Inferior parietal cortex (tissue), 1 donor: ENCODE measurements at regions not wholly inside any gene's neighbourhood (a gene's known extent, or its start where the extent isn't known, plus 50 kb on each side); places are given as distances from the start of the nearest gene placed in this dataset.
"Not testable (repeated sequence)": the region's sequence is repeated elsewhere in the genome, so short reads cannot be mapped to it uniquely, and the experiment has no call there.

Experiments used
- DNase-seq: peaks from one replicate; pipeline ENCODE4 v3.0.0-alpha.2; 2016; ENCODE audit errors: extremely low spot score

- no peak for DNase-seq
These were observed 215.9 kb downstream of the RNF152 start for GRCh38 chr18:61676773-61677434.

GRCh38 chr18:61669320-61669719, 223.5 kb downstream of the RNF152 start:
- no peak for DNase-seq

GRCh38 chr18:61666876-61667590, 225.8 kb downstream of the RNF152 start:
- no peak for DNase-seq

GRCh38 chr18:61664419-61665084, 228.3 kb downstream of the RNF152 start:
- DNase-seq = no peak

- no peak for DNase-seq
These were observed 230.1 kb downstream of the RNF152 start for GRCh38 chr18:61662726-61663125.

GRCh38 chr18:61658431-61658830, 234.4 kb downstream of the RNF152 start:
- no peak for DNase-seq

GRCh38 chr18:61657066-61657732, 235.6 kb downstream of the RNF152 start:
- DNase-seq = no peak

- no peak for DNase-seq
These were observed 237.2 kb downstream of the RNF152 start for GRCh38 chr18:61655630-61656029.

GRCh38 chr18:61653823-61654551, 238.8 kb downstream of the RNF152 start:
- DNase-seq = no peak

GRCh38 chr18:61651880-61652268, 240.9 kb downstream of the RNF152 start:
- no peak for DNase-seq

GRCh38 chr18:61651145-61651879, 241.5 kb downstream of the RNF152 start:
- DNase-seq = no peak

- no peak for DNase-seq
These were observed 248.7 kb downstream of the RNF152 start for GRCh38 chr18:61643884-61644647.

- no peak for DNase-seq
These were observed 252.9 kb downstream of the RNF152 start for GRCh38 chr18:61639886-61640285.

GRCh38 chr18:61637905-61638595, 254.8 kb downstream of the RNF152 start:
- no peak for DNase-seq

- no peak for DNase-seq
These were observed 255.5 kb downstream of the RNF152 start for GRCh38 chr18:61637319-61637718.

GRCh38 chr18:61635901-61636528, 256.8 kb downstream of the RNF152 start:
- peak; percentile 38 for DNase-seq

GRCh38 chr18:61628085-61628484, 264.7 kb downstream of the RNF152 start:
- DNase-seq = no peak

- not testable (repeated sequence) for DNase-seq
These were observed 268.2 kb downstream of the RNF152 start for GRCh38 chr18:61624631-61625030.

- no peak for DNase-seq
These were observed 273.0 kb downstream of the RNF152 start for GRCh38 chr18:61619783-61620182.
